GDM1 (cell line): ENCODE measurements at regions not wholly inside any gene's neighbourhood (a gene's known extent, or its start where the extent isn't known, plus 50 kb on each side); places are given as distances from the start of the nearest gene placed in this dataset.
A peak's percentile ranks its signal among the peaks of the same experiment; 100 is the strongest.

Source experiments
- DNase-seq: peaks from one replicate; lab custom pipeline; 2025; lab: John Stamatoyannopoulos, UW

GRCh38 chr5:159385536-159385935, 55.2 kb upstream of the IL12B start:
- no peak for DNase-seq

GRCh38 chr5:159386028-159386711, 55.9 kb upstream of the IL12B start:
- DNase-seq: no peak

GRCh38 chr5:159392871-159393270, 62.6 kb upstream of the IL12B start:
- no peak for DNase-seq

- peak; percentile 35 for DNase-seq
Observed at GRCh38 chr5:159393854-159394274, 63.6 kb upstream of the IL12B start.

GRCh38 chr5:159395202-159395601, 64.9 kb upstream of the IL12B start:
- no peak for DNase-seq

GRCh38 chr5:159398936-159399335, 68.6 kb upstream of the IL12B start:
- no peak for DNase-seq

- no peak for DNase-seq
Observed at GRCh38 chr5:159400476-159400875, 70.2 kb upstream of the IL12B start.

- no peak for DNase-seq
Observed at GRCh38 chr5:159402311-159402710, 72.0 kb upstream of the IL12B start.

- DNase-seq: no peak
Observed at GRCh38 chr5:159402856-159403255, 72.6 kb upstream of the IL12B start.

- no peak for DNase-seq
Observed at GRCh38 chr5:159403906-159404681, 73.8 kb upstream of the IL12B start.

- no peak for DNase-seq
Observed at GRCh38 chr5:159405611-159406031, 75.3 kb upstream of the IL12B start.

- DNase-seq: no peak
Observed at GRCh38 chr5:159406571-159406970, 76.3 kb upstream of the IL12B start.

- no peak for DNase-seq
Observed at GRCh38 chr5:159409801-159410200, 79.5 kb upstream of the IL12B start.

- DNase-seq: no peak
Observed at GRCh38 chr5:159410480-159410879, 80.2 kb upstream of the IL12B start.

GRCh38 chr5:159411115-159411514, 80.8 kb upstream of the IL12B start:
- DNase-seq: no peak

- DNase-seq: peak; percentile 23
Observed at GRCh38 chr5:159412284-159413046, 82.2 kb upstream of the IL12B start.

- no peak for DNase-seq
Observed at GRCh38 chr5:159414021-159414420, 83.7 kb upstream of the IL12B start.

GRCh38 chr5:159415301-159415937, 85.1 kb upstream of the IL12B start:
- no peak for DNase-seq

GRCh38 chr5:159416438-159416837, 86.2 kb upstream of the IL12B start:
- DNase-seq: no peak

- no peak for DNase-seq
Observed at GRCh38 chr5:159417170-159417569, 86.9 kb upstream of the IL12B start.

GRCh38 chr5:159419576-159419975, 89.3 kb upstream of the IL12B start:
- DNase-seq: no peak

- DNase-seq: no peak
Observed at GRCh38 chr5:159420940-159421339, 90.7 kb upstream of the IL12B start.
